GM19452 (cell line): ENCODE measurements at regions not wholly inside any gene's neighbourhood (a gene's known extent, or its start where the extent isn't known, plus 50 kb on each side); places are given as distances from the start of the nearest gene placed in this dataset.

Experiments
- ATAC-seq: cut with Tn5 transposase; IDR thresholded peaks from one replicate; pipeline ENCODE4 v1.9.1; 2021; ENCODE audit not compliant: unreplicated experiment

DNA sequence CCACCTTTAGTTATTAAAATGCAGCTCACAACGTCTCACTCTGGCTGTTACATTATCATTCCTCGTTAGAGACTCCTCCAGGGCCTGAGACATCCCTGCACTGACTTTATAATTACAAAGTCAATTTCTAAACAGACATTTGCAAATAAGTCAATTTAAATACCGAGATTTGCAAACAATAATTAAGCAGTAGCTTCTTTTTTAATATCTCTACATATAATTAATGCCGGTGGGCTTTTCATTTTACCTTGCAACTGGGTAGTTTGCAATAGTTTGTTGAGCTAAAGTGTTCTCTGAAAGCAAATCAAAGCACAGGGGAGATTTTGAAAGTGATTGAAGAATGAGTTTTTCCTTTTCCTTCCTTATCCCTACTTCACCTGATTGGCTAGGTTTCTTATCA, 154.4 kb downstream of the TLR4 start:
- no peak for ATAC-seq

DNA sequence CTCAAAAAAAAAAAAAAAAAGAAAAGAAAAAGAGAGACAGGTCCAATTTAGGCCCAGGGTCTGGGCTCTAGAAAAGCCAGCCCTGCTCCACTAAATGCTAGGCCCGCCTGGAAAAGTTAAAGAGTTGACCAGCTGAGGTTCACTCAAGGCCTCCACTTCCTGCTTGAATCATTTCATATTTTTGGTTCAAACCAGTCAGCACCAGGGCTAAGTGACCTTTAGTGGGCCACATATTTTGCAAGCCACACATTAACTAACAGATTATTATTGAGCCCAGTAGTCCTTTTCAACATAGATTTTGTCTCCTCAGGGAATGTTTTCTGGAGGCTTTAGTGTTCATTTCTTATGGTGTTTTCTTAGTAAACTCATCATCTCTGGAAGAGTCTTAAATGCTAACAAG, 156.6 kb downstream of the TLR4 start:
- no peak for ATAC-seq

DNA sequence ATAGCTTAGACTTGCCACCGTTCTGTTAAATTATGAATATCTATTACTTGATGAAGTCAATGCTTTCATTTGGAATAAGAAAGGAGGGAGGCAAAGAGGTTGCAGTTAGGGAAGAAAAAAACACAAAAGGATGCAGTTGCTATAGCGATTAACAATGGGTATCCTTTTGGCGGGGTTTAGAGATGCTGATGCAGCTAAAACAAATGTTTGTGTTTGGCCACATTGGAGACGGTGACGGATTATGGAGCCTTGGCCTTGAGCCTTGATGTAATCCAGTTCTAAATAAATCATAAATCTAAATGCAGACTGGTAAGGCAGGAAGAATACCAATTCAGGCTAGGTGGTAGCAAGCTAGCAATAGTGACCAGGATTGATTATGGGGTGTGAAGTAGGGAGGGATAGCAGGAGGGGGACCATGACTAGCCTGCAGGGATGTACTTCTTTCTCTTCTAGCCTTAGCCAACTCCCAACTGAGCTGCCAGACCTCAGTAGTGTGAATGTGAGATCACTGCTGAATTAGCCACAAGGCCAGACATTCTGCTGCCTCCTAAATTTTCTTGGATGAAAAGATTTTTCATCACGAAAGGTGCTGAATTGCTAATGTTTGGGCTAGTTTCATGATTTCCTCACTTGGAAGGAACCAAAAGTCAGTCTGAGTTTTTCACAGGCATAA, 160.3 kb downstream of the TLR4 start:
- no peak for ATAC-seq

DNA sequence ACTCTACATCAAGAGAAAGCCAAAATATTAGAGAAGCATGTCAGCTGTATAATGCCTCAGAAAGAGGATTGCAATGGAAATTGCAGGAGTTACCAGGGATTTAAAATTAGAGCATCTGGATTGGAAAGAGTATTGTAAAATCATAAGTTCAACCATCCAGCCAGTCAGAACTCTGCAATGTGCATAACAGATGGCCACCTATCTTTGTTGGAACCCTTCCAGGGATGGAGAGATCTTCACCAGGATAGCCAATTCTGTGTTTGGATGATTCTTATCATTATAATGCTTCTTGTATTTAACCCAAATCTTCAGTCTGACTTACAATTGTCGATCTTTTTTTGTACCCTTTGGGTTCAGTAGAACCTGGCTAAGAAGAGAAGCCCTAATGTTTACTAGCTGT, 164.4 kb downstream of the TLR4 start:
- no peak for ATAC-seq

DNA sequence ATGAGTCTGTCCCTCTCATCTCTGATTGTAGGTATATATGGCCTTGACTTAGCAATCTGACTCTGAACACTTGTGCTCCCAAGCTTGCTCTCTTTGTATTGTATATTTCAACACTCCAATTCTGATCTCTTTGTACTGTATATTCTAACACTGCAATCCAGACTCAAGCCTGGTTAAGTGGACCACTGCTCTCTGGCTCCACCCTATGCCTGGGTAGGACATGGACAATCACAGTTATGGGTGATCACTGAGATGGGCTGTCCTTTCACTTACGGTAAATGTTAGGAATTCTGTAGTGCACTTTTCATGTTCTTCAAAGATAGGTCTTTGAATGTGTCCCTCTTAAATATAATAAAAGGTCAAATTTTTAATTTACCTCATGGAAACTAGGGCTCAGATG, 165.1 kb downstream of the TLR4 start:
- ATAC-seq, result no peak

GRCh38 chr9:117869712-117870111, 165.5 kb downstream of the TLR4 start:
- ATAC-seq, result no peak

DNA sequence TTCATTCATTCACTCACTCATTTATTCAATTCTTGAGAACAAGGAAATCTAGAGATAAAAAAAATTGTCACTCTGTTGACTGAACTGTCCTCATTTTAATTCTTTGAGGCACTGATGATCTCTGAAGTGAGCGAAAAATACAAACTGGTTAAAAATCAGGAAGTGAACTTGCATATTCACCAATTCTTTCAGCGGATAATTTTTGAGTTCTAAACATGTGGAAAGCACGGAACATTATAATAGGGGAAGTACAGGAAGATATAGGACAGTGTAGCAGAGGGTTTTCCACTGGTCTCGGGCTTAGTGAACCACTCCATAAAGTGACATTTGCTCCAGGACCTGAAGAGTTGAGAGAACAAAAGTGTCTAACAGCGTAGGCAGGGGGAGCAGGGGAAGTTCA, 169.5 kb downstream of the TLR4 start:
- no peak for ATAC-seq

GRCh38 chr9:117875886-117876285, 171.7 kb downstream of the TLR4 start:
- ATAC-seq, result no peak

GRCh38 chr9:117882171-117882570, 178.0 kb downstream of the TLR4 start:
- ATAC-seq, result no peak

DNA sequence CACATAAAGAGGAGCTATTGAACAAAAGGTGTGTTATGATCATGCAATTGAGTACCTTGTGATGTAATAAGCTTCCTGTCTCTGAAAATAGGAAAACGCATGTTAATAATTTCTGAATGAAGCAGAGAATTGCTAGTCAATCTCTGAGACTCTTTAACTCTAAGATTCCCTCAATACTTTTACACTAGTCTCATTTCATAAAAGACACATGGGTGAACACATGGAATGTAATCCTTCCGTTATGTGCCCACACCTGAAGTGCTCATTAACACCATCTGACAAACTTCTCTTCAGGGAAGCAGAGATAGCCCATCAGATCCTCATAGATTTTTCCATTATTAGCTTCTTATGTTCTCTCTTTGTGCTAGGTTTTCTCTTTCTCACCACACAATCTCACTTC, 182.4 kb downstream of the TLR4 start:
- ATAC-seq, result no peak

DNA sequence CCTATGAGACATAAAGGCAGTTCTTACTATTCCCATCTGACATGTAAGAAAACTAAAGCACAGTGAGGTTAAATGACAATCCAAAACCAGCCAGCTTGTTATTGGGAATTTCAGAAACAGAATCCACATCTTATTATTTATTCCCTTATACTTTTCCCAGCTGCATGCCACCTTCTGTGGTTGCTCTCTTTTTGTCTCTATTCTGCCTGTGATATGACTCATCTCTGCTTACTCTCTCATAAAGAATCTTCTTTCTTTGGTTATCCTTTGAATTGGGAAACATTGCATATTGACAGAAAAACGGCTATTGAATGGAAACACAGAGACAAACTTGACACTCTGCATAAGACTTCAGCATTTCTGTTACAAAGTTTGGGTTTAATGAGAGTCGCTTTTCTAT, 183.2 kb downstream of the TLR4 start:
- ATAC-seq, result no peak

DNA sequence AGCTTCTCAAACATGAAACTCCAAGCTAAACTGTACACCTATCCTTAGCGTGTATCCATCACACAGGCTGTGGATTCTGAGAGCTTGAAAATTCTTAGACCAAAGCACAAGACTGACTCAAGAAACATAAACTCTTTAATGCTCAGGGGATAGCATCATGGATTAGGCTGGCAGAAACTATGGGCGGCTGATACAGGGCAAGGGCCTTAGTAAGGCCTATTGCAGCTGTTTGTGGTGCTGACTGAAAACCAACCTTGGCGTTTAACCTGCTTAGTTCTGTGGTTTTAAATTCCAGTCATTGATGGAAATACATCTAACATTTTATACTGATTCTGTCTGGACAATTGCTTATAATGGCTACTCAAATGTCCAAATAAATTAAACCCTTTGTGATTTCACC, 183.7 kb downstream of the TLR4 start:
- ATAC-seq, result no peak

GRCh38 chr9:117903453-117903852, 199.2 kb downstream of the TLR4 start:
- ATAC-seq, result no peak

DNA sequence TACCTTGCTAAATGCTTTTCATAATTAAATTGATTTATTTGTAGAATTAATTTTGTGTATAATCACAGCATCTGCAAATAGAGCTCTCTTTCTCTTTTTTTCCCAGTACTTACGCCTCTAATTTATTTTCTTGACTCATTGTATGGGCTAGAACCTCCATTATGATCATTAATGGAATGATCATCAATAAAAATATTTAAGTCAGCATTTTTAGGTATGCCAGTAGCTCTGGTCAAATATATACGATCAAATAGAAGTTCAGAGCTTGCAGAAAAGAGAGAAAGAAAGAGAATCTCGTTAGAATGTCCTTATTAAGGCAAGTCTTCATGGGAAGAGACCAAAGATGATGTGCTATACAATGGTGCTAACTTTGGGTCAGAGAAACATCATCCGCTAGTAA, 202.6 kb downstream of the TLR4 start:
- no peak for ATAC-seq

GRCh38 chr9:117907420-117907819, 203.2 kb downstream of the TLR4 start:
- no peak for ATAC-seq

- ATAC-seq, result no peak
Observed at GRCh38 chr9:117916291-117916690, 212.1 kb downstream of the TLR4 start.

GRCh38 chr9:117917873-117918272, 213.7 kb downstream of the TLR4 start:
- no peak for ATAC-seq

GRCh38 chr9:117919538-117919937, 215.3 kb downstream of the TLR4 start:
- ATAC-seq, result no peak

- ATAC-seq, result no peak
Observed at GRCh38 chr9:117926031-117926658, 221.9 kb downstream of the TLR4 start.

- no peak for ATAC-seq
Observed at GRCh38 chr9:117927354-117927753, 223.2 kb downstream of the TLR4 start.

DNA sequence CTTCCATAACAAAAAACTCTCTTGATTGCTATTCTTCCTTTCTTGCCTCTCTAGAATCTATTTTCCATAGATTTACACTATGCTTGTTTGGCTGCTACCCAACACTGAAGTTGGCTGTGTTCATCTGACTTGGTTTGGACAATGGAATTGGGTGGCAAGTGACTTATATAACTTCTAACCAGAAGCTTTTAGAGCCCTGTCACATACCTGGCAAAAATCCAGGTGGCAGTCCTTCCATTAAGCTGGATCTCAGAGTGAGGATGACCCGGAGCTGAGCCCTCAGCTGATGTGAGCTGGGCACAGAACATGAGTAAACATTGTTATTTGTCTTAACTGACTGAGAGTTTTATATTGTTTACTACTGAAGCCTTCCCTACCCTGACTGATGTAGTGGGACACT, 225.7 kb downstream of the TLR4 start:
- no peak for ATAC-seq

GRCh38 chr9:117932585-117932984, 228.4 kb downstream of the TLR4 start:
- ATAC-seq, result no peak
